NCI-H510A treated with DMSO at 0.1 percent for 48 hours (cell line): ENCODE measurements at regions not wholly inside any gene's neighbourhood (a gene's known extent, or its start where the extent isn't known, plus 50 kb on each side); places are given as distances from the start of the nearest gene placed in this dataset.

Experiments used
- DNase-seq: peaks from one replicate; lab custom pipeline; 2025; lab: John Stamatoyannopoulos, UW

DNA sequence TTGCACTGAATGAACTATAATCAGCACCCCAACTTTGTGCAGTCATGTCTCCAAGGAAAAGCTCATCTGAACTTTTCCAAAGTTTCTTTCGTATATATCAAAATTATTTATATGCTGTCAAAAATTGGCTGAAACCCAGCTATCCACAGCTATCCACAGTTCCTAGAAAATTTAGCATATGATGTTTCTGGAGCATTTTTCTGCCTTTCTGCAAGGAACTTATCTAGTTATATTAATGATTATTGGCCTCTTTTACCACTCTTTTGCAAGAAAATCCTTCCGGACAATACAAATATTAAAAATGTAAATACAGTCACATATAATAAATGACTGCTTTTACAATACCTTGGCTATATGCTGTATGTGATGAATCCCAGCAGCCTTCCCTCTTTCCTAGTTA, 270.2 kb downstream of the TMEM167A start:
- no peak for DNase-seq

GRCh38 chr5:82806513-82806912, 270.7 kb downstream of the TMEM167A start:
- no peak for DNase-seq

GRCh38 chr5:82804155-82804690, 273.0 kb downstream of the TMEM167A start:
- no peak for DNase-seq

DNA sequence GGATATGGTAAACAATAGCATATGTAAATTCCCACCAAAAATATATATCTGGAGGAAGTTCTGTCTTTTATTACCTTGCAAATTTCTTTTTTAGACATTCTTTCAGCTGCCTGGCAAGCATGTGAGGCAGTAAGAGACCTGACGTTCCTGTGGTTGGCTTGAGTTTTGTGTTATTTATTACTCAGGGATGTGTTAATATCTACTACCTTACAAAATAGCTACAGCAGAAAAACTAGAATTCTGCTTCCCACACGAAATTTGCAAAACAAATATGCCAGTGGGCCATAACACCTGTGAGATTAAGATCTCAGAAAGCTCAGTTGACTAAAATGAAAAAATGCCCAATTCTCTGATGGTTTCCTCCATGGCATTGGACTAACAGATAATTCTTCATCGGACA, 274.2 kb downstream of the TMEM167A start:
- DNase-seq = no peak

GRCh38 chr5:82800826-82801225, 276.4 kb downstream of the TMEM167A start:
- DNase-seq = no peak

GRCh38 chr5:82799361-82800077, 277.7 kb downstream of the TMEM167A start:
- DNase-seq = no peak

DNA sequence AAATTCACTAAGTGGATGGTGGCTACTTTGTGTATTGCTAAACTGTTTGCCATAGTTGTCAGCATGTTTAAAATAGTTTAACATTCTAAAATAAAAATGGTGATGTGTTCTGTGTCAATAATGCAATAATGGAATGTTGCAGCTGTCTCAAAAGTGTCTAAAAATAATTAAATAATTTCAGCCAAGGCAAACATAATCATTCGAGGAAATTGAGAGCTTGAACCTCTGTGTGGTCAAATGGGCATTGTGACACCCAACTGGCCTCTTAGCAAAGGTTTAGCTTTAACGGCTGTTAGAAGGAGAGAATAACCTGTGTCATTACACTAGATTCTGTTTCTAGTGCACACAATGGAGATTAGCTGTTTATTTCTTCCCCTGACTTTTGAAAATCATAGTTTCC, 278.5 kb downstream of the TMEM167A start:
- no peak for DNase-seq

DNA sequence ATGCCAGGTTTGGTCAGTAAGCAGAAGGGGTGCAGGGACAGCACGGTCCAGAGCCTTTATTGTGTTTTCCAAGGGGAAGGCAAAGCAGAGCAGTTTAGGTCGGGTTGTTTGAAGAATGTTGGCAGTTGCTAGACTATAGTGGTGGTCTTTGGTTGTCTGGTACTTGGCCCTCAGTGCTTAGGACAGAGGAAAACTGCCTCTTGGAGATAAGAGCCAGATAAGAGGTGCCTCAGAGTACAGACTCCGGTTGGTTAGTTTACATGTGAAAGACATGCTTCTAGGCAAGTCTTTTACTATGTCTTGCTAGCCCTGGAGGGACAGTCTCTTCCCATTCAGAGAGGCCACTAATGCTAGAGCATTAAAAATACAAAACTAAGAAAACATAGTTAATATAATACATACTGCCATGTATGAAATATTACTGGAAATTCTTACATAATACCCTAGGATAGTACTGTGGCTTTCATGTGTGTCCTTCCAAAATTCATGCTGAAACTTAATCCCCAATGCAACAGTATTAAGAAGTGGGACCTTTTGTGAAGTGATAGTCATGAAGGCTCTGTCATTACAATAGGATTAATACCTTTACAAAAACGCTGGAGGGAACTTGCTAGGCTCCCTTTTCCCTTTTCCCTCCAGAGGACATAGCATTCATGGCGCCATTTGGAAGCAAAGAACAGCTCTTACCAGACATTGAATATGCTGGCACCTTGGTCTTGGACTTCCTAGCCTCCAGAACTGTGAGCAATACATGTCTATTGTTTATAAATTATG, 280.4 kb downstream of the TMEM167A start:
- no peak for DNase-seq

GRCh38 chr5:82794876-82795275, 282.3 kb downstream of the TMEM167A start:
- no peak for DNase-seq

- DNase-seq = peak; percentile 1
Observed at GRCh38 chr5:82793808-82794419, 283.3 kb downstream of the TMEM167A start.

- DNase-seq = no peak
Observed at GRCh38 chr5:82792096-82792495, 285.1 kb downstream of the TMEM167A start.

DNA sequence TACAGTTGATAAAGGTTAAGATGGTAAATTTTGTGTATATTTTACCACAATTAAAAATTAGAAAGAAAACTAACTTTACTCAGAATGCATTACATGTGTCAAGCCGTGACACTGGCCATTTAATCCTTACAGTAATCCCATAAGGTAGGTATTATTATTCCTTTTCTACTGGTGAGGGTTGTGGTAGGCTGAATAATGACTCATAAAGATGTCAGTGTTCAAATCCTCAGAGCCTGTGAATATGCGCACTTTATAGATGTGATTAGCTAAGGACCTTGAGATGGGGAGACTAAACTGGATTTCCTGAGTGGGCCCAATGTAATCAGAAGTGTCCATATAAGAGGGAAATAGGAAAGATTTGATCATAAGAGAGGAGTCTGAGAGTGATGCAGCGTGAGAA, 288.1 kb downstream of the TMEM167A start:
- DNase-seq = no peak

GRCh38 chr5:82786748-82787147, 290.4 kb downstream of the TMEM167A start:
- no peak for DNase-seq

- DNase-seq = no peak
Observed at GRCh38 chr5:82785882-82786509, 291.2 kb downstream of the TMEM167A start.

- no peak for DNase-seq
Observed at GRCh38 chr5:82785456-82785855, 291.7 kb downstream of the TMEM167A start.

DNA sequence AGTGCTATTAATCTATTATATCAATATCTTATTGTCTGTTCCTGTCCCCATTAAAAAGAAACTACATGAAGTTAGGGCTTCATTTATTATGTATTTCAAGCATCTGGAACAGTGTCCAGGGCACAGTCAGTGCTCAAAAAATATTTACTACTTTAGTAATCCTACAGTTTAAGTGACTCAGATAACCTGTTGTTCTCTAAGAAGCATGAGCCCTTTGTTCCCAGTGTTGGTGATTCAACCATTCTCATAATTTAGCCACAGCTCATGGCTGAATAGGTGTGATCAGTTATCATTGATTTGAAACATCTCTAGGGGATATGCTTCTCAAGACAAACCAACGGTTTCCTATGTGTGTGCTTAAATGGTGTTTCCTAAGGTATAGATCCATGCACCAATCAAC, 292.7 kb downstream of the TMEM167A start:
- DNase-seq = no peak

DNA sequence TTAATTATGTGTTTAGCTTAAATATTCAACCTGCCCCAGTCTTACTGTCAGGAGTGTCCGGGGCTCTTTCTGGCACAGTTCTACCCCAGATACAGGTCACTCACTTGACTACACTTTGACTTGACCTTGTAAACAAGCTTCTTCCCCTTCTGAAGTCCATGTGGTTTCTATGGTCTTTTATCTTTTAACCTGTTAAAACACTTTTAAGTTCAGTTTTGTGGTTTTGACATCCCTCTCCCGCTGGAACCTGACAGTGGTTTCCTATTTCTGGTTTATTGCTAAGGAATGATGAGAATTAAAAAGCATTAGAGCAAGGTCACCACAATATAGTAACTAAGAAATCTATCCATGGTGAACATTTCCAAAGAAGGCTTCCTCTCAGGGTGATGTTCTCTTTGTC, 300.1 kb downstream of the TMEM167A start:
- DNase-seq = no peak

GRCh38 chr5:82772281-82772680, 304.9 kb downstream of the TMEM167A start:
- DNase-seq = no peak

DNA sequence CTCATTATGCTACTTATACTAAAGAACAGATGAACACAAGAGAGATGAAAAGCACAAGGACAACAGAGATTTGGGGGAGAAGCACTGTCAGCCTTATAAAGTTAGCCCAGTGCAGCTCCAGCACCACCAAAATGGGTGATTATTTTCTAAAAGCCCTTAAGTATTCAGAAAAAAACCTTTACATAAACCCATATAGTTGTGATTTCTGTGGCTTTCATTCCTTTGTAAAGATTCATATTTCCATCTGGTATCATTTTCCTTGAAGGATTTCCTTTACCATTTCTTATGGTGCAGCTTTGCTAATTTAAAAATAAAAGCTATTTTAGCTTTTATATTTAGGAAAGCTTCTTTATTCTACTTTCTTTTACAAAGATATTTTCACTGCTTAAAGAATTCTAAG, 311.0 kb downstream of the TMEM167A start:
- no peak for DNase-seq

DNA sequence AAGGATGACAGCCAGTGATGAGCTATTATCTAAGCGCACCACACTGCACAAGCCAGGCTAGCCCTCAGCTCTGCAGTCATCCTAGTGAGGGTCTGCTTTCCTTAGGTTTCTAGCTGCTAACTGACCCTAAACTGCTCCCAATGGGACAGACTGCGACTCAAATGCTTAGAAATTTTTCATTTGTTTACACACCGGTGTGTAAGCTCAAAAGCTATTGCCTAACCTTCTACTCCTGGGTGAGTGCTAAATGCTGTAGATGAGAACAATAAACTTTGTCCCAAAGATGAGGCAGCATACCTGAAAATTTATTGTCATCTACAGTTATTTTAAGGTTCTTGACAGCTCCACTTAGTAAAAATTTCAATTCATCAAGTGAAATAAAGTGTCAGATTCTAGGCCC, 311.4 kb downstream of the TMEM167A start:
- DNase-seq = no peak

- DNase-seq = no peak
Observed at GRCh38 chr5:82760856-82761255, 316.3 kb downstream of the TMEM167A start.

GRCh38 chr5:82758881-82759280, 318.3 kb downstream of the TMEM167A start:
- DNase-seq = no peak
